Transverse colon (tissue), 4 donors: ENCODE measurements at regions not wholly inside any gene's neighbourhood (a gene's known extent, or its start where the extent isn't known, plus 50 kb on each side); places are given as distances from the start of the nearest gene placed in this dataset.

Experiments
- DNase-seq: peaks from one replicate; pipeline ENCODE4 v3.0.0-alpha.2; 2019
- H3K27ac ChIP-seq, 4 donors: fragments of 200-600 bp; sonication (generic); 2 replicates each; pipeline ENCODE4 v1.5.1; 2016 to 2018; ENCODE audit warnings: inconsistent platforms in 4 of 4
- H3K27me3 ChIP-seq: fragments of 200-600 bp; sonication (generic); 2 replicates; pipeline ENCODE4 v1.5.1; 2017; ENCODE audit warnings: inconsistent platforms
- H3K36me3 ChIP-seq, 4 donors: fragments of 200-600 bp; sonication (generic); 2 replicates each; pipeline ENCODE4 v1.5.1; 2017 to 2019; ENCODE audit warnings: inconsistent platforms in 4 of 4
- H3K4me1 ChIP-seq, 4 donors: fragments of 200-600 bp; sonication (generic); 2 replicates each; pipeline ENCODE4 v1.5.1; 2017 to 2020; ENCODE audit warnings: inconsistent platforms in 4 of 4
- H3K4me3 ChIP-seq, 4 donors: fragments of 200-600 bp; sonication (generic); 1 replicate in 1 of 4; 2 replicates in 3 of 4; pipeline versions ENCODE4 v1.5.1 to v1.6.1; 2017 to 2019; ENCODE audit warnings: inconsistent platforms in 4 of 4
- H3K9me3 ChIP-seq, 2 donors: fragments of 200-600 bp; sonication (generic); 2 replicates each; pipeline ENCODE4 v1.5.1; 2017 to 2019; ENCODE audit warnings: inconsistent platforms in 2 of 2
- EP300 ChIP-seq: sonication (generic); formaldehyde crosslinking; IDR thresholded peaks from one replicate; pipeline ENCODE4 v1.6.1; 2017; ENCODE audit warnings: antibody characterized with exemption, low read depth
- POLR2A ChIP-seq: fragments of 450-650 bp; IDR thresholded peaks from one replicate; pipeline ENCODE4 v1.6.1; 2016; ENCODE audit warnings: antibody characterized with exemption, mild to moderate bottlenecking, moderate library complexity
- POLR2AphosphoS5 ChIP-seq, 3 donors: sonication (generic); formaldehyde crosslinking; IDR thresholded peaks; one replicate each; pipeline ENCODE4 v1.6.1; 2016; ENCODE audit warnings: antibody characterized with exemption in 3 of 3
- WGBS, 2 donors: methylation state at CpG; one replicate each; pipeline ENCODE4 v1.1.5; 2018; ENCODE audit warnings: low coverage in 1 of 2; 5-methylcytosine and 5-hydroxymethylcytosine counted together
- in situ Hi-C, 4 donors: fragments of 200-750 bp; cut with MboI; loops; one replicate each; pipeline versions ENCODE4 v1.15.0 to v1.15.1; 2017; ENCODE audit warnings: low sequenced_read_pairs in 3 of 4, low pct_ligation_motif_present in 1 of 4, low pct_unique_long_range_greater_than_20kb in 1 of 4
- intact Hi-C: fragments of 100-400 bp; cut with DNase I; formaldehyde crosslinking; loops from one replicate; pipeline ENCODE4 v1.15.1; 2023; ENCODE audit warnings: low total_unique reads
- TF ChIP-seq, protein P1 (sequence below), 5 experiments: fragments of 200-600 bp in 3 of 5; fragments of 450-650 bp in 2 of 5; sonication (generic) in 3 of 5; IDR thresholded peaks; 1 replicate in 2 of 5; 2 replicates in 3 of 5; pipeline ENCODE4 v1.5.1; 2016 to 2017; ENCODE audit warnings: antibody characterized with exemption in 5 of 5, inconsistent platforms in 3 of 5, mild to moderate bottlenecking in 2 of 5, moderate library complexity in 1 of 5

DNA sequence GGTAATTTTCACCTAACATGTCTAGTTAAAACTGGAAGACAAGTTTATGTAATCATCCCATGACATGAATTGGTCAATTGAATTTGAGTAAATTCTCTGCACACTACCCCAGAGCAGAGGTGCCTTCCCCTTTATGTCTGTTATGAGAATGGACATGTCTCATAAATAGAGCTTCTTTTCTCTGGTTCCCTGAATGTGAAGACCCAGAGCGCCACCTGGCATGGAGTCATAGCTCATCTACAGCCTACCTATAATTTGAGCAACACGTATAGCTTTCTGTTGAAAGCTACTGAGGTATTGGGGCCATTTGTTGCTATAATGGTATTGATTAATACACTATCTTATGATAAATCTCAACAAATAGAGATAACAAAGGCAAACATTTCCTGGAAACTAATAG, 626.5 kb upstream of the GALNTL6 start:
- WGBS, 2 donors = 55% methylated on average over 2 of the region's 2 CpGs; no CpG with 5 or more reads in 1 of the 2 donors
- Histone ChIP-seq H3K36me3 (no peaks in the 10 kb centered on the region), H3K9me3 (no peaks in the 10 kb centered on the region), H3K27me3 (no peaks in the 10 kb centered on the region), H3K27ac (no peak overlapping the region), H3K4me1 (no peaks in the 10 kb centered on the region), H3K4me3 (no peak overlapping the region)
- DNase-seq = no peak
- TF ChIP-seq POLR2A (no peak), POLR2AphosphoS5 (IDR thresholded peaks at IDR 0.05) (no peak), EP300 (no peak)
- TF ChIP-seq, protein P1, sequence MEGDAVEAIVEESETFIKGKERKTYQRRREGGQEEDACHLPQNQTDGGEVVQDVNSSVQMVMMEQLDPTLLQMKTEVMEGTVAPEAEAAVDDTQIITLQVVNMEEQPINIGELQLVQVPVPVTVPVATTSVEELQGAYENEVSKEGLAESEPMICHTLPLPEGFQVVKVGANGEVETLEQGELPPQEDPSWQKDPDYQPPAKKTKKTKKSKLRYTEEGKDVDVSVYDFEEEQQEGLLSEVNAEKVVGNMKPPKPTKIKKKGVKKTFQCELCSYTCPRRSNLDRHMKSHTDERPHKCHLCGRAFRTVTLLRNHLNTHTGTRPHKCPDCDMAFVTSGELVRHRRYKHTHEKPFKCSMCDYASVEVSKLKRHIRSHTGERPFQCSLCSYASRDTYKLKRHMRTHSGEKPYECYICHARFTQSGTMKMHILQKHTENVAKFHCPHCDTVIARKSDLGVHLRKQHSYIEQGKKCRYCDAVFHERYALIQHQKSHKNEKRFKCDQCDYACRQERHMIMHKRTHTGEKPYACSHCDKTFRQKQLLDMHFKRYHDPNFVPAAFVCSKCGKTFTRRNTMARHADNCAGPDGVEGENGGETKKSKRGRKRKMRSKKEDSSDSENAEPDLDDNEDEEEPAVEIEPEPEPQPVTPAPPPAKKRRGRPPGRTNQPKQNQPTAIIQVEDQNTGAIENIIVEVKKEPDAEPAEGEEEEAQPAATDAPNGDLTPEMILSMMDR (IDR thresholded peaks at IDR 0.05) = no peak
- in situ Hi-C loops = no loop called here
- intact Hi-C loops = no loop called here

DNA sequence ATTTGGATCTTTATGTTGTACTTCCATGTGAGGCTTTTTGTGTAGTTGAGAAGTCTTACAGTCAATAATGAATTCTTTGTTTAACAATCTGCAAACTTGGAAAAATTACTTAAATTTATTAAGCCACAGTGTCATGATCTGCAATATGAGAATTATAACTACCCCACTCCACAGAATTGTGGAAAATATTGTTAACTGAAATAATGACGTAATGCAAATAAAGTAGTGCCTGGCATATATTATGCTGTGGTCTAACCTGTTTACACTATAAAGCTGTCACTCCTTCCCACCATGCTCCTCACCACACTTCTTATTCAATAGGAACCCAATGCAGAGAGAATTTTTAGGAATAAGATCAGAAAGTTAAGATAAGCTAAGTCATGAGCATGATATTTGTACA, 632.1 kb upstream of the GALNTL6 start:
- Histone ChIP-seq H3K36me3 (no peaks in the 10 kb centered on the region), H3K27ac (no peak overlapping the region), H3K27me3 (no peaks in the 10 kb centered on the region), H3K9me3 (no peaks in the 10 kb centered on the region), H3K4me3 (no peak overlapping the region), H3K4me1 (no peaks in the 10 kb centered on the region)
- intact Hi-C loops = no loop called here
- WGBS, 2 donors = 54 to 55% methylated on average over 1 of the region's 1 CpG
- in situ Hi-C loops = no loop called here
- TF ChIP-seq, protein P1 (IDR thresholded peaks at IDR 0.05) = no peak
- TF ChIP-seq POLR2AphosphoS5 (IDR thresholded peaks at IDR 0.05) = no peak
- no peak for DNase-seq

- in situ Hi-C loops = no loop called here
These were observed 642.5 kb upstream of the GALNTL6 start for GRCh38 chr4:171170671-171171070.

GRCh38 chr4:171169396-171169795, 643.8 kb upstream of the GALNTL6 start:
- TF ChIP-seq, protein P1 (IDR thresholded peaks at IDR 0.05) = no peak
- TF ChIP-seq POLR2A = no peak
- TF ChIP-seq EP300 = no peak
- no peak for TF ChIP-seq POLR2AphosphoS5 (IDR thresholded peaks at IDR 0.05)
- Histone ChIP-seq H3K4me3 (no peak overlapping the region), H3K9me3 (no peaks in the 10 kb centered on the region), H3K27ac (no peak overlapping the region), H3K4me1 (no peaks in the 10 kb centered on the region), H3K36me3 (no peaks in the 10 kb centered on the region), H3K27me3 (no peaks in the 10 kb centered on the region)
- intact Hi-C loops = no loop called here
- no peak for DNase-seq
- in situ Hi-C loops = no loop called here
- WGBS, 2 donors = 71% methylated on average over 4 of the region's 4 CpGs; no CpG with 5 or more reads in 1 of the 2 donors

More at GRCh38 chr4:171170671-171171070, 642.5 kb upstream of the GALNTL6 start:
- Histone ChIP-seq H3K9me3 (no peaks in the 10 kb centered on the region), H3K27me3 (no peaks in the 10 kb centered on the region), H3K36me3 (no peaks in the 10 kb centered on the region), H3K27ac (no peak overlapping the region), H3K4me1 (no peaks in the 10 kb centered on the region), H3K4me3 (no peak overlapping the region)
- no peak for DNase-seq
- intact Hi-C loops = no loop called here
- TF ChIP-seq, protein P1 (IDR thresholded peaks at IDR 0.05) = no peak
